Ishikawa (cell line): ENCODE measurements at regions not wholly inside any gene's neighbourhood (a gene's known extent, or its start where the extent isn't known, plus 50 kb on each side); places are given as distances from the start of the nearest gene placed in this dataset.

Experiments
- CEBPB ChIP-seq: IDR thresholded peaks from 2 replicates; pipeline ENCODE4 v1.6.1; 2012
- CREB1 ChIP-seq: IDR thresholded peaks from 2 replicates; pipeline ENCODE4 v1.6.1; 2012; ENCODE audit warnings: low read depth
- EGR1 ChIP-seq: IDR thresholded peaks from 2 replicates; pipeline ENCODE4 v1.6.1; 2012
- EP300 ChIP-seq: IDR thresholded peaks from 2 replicates; pipeline ENCODE4 v1.6.1; 2012; ENCODE audit warnings: borderline replicate concordance
- FOXM1 ChIP-seq: IDR thresholded peaks from 2 replicates; pipeline ENCODE4 v1.6.1; 2012; ENCODE audit warnings: low read depth, borderline replicate concordance
- MAX ChIP-seq: IDR thresholded peaks from 2 replicates; pipeline ENCODE4 v1.6.1; 2012
- NFIC ChIP-seq: IDR thresholded peaks from 2 replicates; pipeline ENCODE4 v1.6.1; 2012
- RAD21 ChIP-seq: IDR thresholded peaks from 2 replicates; pipeline ENCODE4 v1.6.1; 2012; ENCODE audit warnings: low read depth
- REST ChIP-seq: IDR thresholded peaks from 2 replicates; pipeline ENCODE4 v1.6.1; 2012; ENCODE audit warnings: low read depth, mild to moderate bottlenecking
- TAF1 ChIP-seq: IDR thresholded peaks from 2 replicates; pipeline ENCODE4 v1.6.1; 2012; ENCODE audit warnings: low read depth, mild to moderate bottlenecking
- TCF12 ChIP-seq: IDR thresholded peaks from 2 replicates; pipeline ENCODE4 v1.6.1; 2012; ENCODE audit warnings: low read depth
- TEAD4 ChIP-seq: IDR thresholded peaks from 2 replicates; pipeline ENCODE4 v1.6.1; 2012
- USF1 ChIP-seq: IDR thresholded peaks from 2 replicates; pipeline ENCODE4 v1.6.1; 2012
- YY1 ChIP-seq: IDR thresholded peaks from 2 replicates; pipeline ENCODE4 v1.6.1; 2012; ENCODE audit warnings: low read depth
- ZBTB7A ChIP-seq: IDR thresholded peaks from 2 replicates; pipeline ENCODE4 v1.6.1; 2012; ENCODE audit warnings: low read depth

- TF ChIP-seq TAF1 (no peak), EGR1 (no peak)
Measured at GRCh38 chr3:77780278-77780996, 740.5 kb downstream of the ROBO2 start.

GRCh38 chr3:77786216-77786615 is 746.3 kb downstream of the ROBO2 start:
- TF ChIP-seq REST: no peak
- no peak for TF ChIP-seq FOXM1
- TF ChIP-seq CEBPB: no peak
- no peak for TF ChIP-seq EP300
- TF ChIP-seq MAX: no peak
- TF ChIP-seq RAD21: no peak
- TF ChIP-seq NFIC: no peak
- no peak for TF ChIP-seq EGR1
- TF ChIP-seq YY1: no peak
- no peak for TF ChIP-seq TAF1
- TF ChIP-seq CREB1: no peak
- TF ChIP-seq ZBTB7A: no peak
- no peak for TF ChIP-seq TEAD4
- no peak for TF ChIP-seq USF1
- TF ChIP-seq TCF12: no peak

- TF ChIP-seq YY1 (no peak), TAF1 (no peak), NFIC (no peak), MAX (no peak), FOXM1 (no peak), CEBPB (no peak), USF1 (no peak), RAD21 (no peak), TEAD4 (no peak), EP300 (no peak), EGR1 (no peak)
Measured at GRCh38 chr3:77795013-77795412, 755.1 kb downstream of the ROBO2 start.

- TF ChIP-seq NFIC (no peak), TEAD4 (no peak), TAF1 (no peak), EP300 (no peak), FOXM1 (no peak), CREB1 (no peak), REST (no peak)
Measured at GRCh38 chr3:77799278-77799677, 759.4 kb downstream of the ROBO2 start.

GRCh38 chr3:77800893-77801292 is 761.0 kb downstream of the ROBO2 start:
- no peak for TF ChIP-seq FOXM1
- TF ChIP-seq TEAD4: no peak
- TF ChIP-seq TAF1: no peak
- TF ChIP-seq REST: no peak
- no peak for TF ChIP-seq EP300
- TF ChIP-seq CEBPB: no peak
- no peak for TF ChIP-seq YY1
- no peak for TF ChIP-seq NFIC
- TF ChIP-seq EGR1: no peak
- TF ChIP-seq MAX: no peak
- TF ChIP-seq RAD21: no peak
- no peak for TF ChIP-seq USF1
- TF ChIP-seq TCF12: no peak
- TF ChIP-seq ZBTB7A: no peak
- TF ChIP-seq CREB1: no peak
